B cell (primary cell): ENCODE measurements at regions not wholly inside any gene's neighbourhood (a gene's known extent, or its start where the extent isn't known, plus 50 kb on each side); places are given as distances from the start of the nearest gene placed in this dataset.

ENCODE experiments used
- ATAC-seq: fragments of 200-7000 bp; cut with Tn5 transposase; one replicate; pipeline ENCODE4 v1.10.0; 2021; ENCODE audit warnings: low read depth, mild to moderate bottlenecking, moderate number of reproducible peaks, moderate library complexity
- CTCF ChIA-PET: fragments of 350-600 bp; sonication (Branson Sonifier 250); formaldehyde crosslinking; loops from one replicate; lab custom pipeline; 2021; ENCODE audit warnings: antibody characterized with exemption, inconsistent platforms; lab: Charles Lee
- POLR2A ChIA-PET: fragments of 350-600 bp; sonication (Branson Sonifier 250); formaldehyde crosslinking; loops from one replicate; lab custom pipeline; 2021; ENCODE audit warnings: antibody characterized with exemption; lab: Charles Lee
- DNase-seq: peaks from one replicate; pipeline ENCODE4 v3.0.0; 2013
- H2AFZ ChIP-seq: 2 replicates; pipeline ENCODE4 v1.6.1; 2012; ENCODE audit warnings: mild to moderate bottlenecking, low read depth, low read length; ENCODE audit not compliant: insufficient read depth, poor library complexity, severe bottlenecking
- H3K27ac ChIP-seq, 2 donors: 1 replicate in 1 of 2; 2 replicates in 1 of 2; pipeline ENCODE4 v1.5.1; 2012 to 2013; ENCODE audit warnings: low read length in 2 of 2, mild to moderate bottlenecking in 2 of 2, moderate library complexity in 1 of 2
- H3K27me3 ChIP-seq, 4 experiments: fragments of 200-600 bp in 1 of 4; sonication (generic) in 1 of 4; replicated peaks in 1 of 4; 1 replicate in 2 of 4; 2 replicates in 2 of 4; pipeline versions ENCODE4 v1.6.1 to v1.7.0; 2013 to 2016; ENCODE audit warnings: low read length in 3 of 4, mild to moderate bottlenecking in 2 of 4, mixed read lengths in 1 of 4, moderate library complexity in 1 of 4; ENCODE audit not compliant: insufficient read depth in 4 of 4, control insufficient read depth in 3 of 4; ENCODE audit errors: control extremely low read depth in 1 of 4
- H3K36me3 ChIP-seq, 2 experiments: replicated peaks in 1 of 2; 1 replicate in 1 of 2; 2 replicates in 1 of 2; pipeline versions ENCODE4 v1.6.1 to v1.7.1; 2013; ENCODE audit warnings: low read length in 1 of 2; ENCODE audit not compliant: insufficient read depth in 2 of 2, control insufficient read depth in 1 of 2; ENCODE audit errors: control extremely low read depth in 1 of 2, extremely low read depth in 1 of 2
- H3K4me1 ChIP-seq, 2 donors: fragments of 200-600 bp in 1 of 2; sonication (generic) in 1 of 2; 1 replicate in 1 of 2; 2 replicates in 1 of 2; pipeline versions ENCODE4 v1.5.1 to v1.6.1; 2013 to 2017; ENCODE audit warnings: low read length in 2 of 2; ENCODE audit not compliant: control insufficient read depth in 2 of 2, insufficient read depth in 2 of 2
- H3K4me2 ChIP-seq: replicated peaks from 2 replicates; pipeline ENCODE3; 2012; ENCODE audit warnings: mild to moderate bottlenecking, low read depth, low read length; ENCODE audit not compliant: poor library complexity, severe bottlenecking
- H3K4me3 ChIP-seq, 5 experiments: fragments of 200-600 bp in 1 of 5; sonication (generic) in 1 of 5; 1 replicate in 3 of 5; 2 replicates in 2 of 5; pipeline versions ENCODE4 v1.5.1 to v1.7.0; 2011 to 2016; ENCODE audit warnings: low read length in 4 of 5, mild to moderate bottlenecking in 4 of 5, low read depth in 2 of 5, control low read depth in 1 of 5, moderate library complexity in 1 of 5; ENCODE audit not compliant: insufficient read depth in 1 of 5; ENCODE audit errors: control extremely low read depth in 1 of 5, extremely low read depth in 1 of 5
- H3K79me2 ChIP-seq: fragments of 200-600 bp; sonication (generic); one replicate; pipeline ENCODE4 v1.6.0; 2016; ENCODE audit warnings: low read length; ENCODE audit not compliant: control insufficient read depth, insufficient read depth
- H3K9ac ChIP-seq: fragments of 200-600 bp; sonication (generic); 2 replicates; pipeline ENCODE4 v1.6.1; 2017; ENCODE audit warnings: mild to moderate bottlenecking, low read length, moderate library complexity
- H3K9me3 ChIP-seq, 3 donors: one replicate each; pipeline versions ENCODE4 v1.6.1 to v1.7.1; 2013; ENCODE audit warnings: low read length in 2 of 3; ENCODE audit not compliant: control insufficient read depth in 2 of 3, insufficient read depth in 1 of 3; ENCODE audit errors: control extremely low read depth in 1 of 3
- H4K20me1 ChIP-seq: 2 replicates; pipeline ENCODE4 v1.6.0; 2012; ENCODE audit warnings: mild to moderate bottlenecking, low read length; ENCODE audit not compliant: insufficient read depth, control insufficient read depth, poor library complexity, severe bottlenecking
- H3K27ac Mint-ChIP-seq: one replicate; pipeline ENCODE4 v1.8.0; 2021; ENCODE audit warnings: mixed read lengths
- H3K27me3 Mint-ChIP-seq: one replicate; pipeline ENCODE4 v1.8.0; 2021; ENCODE audit warnings: mixed read lengths
- H3K4me1 Mint-ChIP-seq: one replicate; pipeline ENCODE4 v1.8.0; 2021; ENCODE audit warnings: mixed read lengths
- H3K4me3 Mint-ChIP-seq: one replicate; pipeline ENCODE4 v1.8.0; 2021; ENCODE audit warnings: mixed read lengths
- H3K9me3 Mint-ChIP-seq: one replicate; pipeline ENCODE4 v1.8.0; 2022; ENCODE audit warnings: mixed read lengths; ENCODE audit not compliant: insufficient read depth
- EZH2 ChIP-seq: IDR thresholded peaks from 2 replicates; pipeline ENCODE4 v1.6.1; 2012; ENCODE audit warnings: borderline replicate concordance, low read depth, mild to moderate bottlenecking, moderate library complexity, low read length; ENCODE audit not compliant: insufficient read depth, poor library complexity, severe bottlenecking
- WGBS: methylation state at CpG from one replicate; pipeline ENCODE4 v1.1.5; 2013; ENCODE audit warnings: missing lambda C conversion rate; ENCODE audit not compliant: insufficient coverage; 5-methylcytosine and 5-hydroxymethylcytosine counted together
- intact Hi-C: fragments of 100-400 bp; cut with micrococcal nuclease; formaldehyde crosslinking; loops from one replicate; pipeline ENCODE4 v1.10.0; 2022
- TF ChIP-seq, protein P1 (sequence below): fragments of 200-600 bp; IDR thresholded peaks from one replicate; pipeline ENCODE4 v1.8.0; 2022; ENCODE audit warnings: antibody characterized with exemption, mild to moderate bottlenecking

DNA sequence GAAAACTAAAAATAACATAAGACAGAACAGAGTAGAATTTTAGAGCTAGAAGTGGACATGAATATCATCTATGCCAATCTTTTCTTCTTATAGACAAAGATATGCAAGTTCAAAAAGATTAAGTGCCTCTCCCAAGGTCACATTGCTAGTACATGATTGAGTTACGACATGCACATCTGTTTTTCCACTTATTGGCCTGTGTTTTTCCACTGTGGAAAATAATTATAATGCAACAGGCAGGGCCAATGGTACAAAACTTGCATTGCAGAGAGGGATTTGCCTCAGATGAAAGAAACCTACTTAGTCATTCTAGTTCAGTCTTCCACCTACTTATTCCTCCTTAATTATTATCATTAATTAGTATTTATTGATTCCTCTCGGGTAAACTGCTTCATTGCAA, 407.8 kb upstream of the SGCD start:
- ChIA-PET CTCF (no interaction called here), POLR2A (no interaction called here)
- Mint-ChIP-seq H3K27me3 (no peaks in the 10 kb centered on the region), H3K4me3 (no peak overlapping the region), H3K27ac (no peak overlapping the region), H3K4me1 (no peaks in the 10 kb centered on the region), H3K9me3 (no peaks in the 10 kb centered on the region)
- no peak overlapping the region for H3K4me3 ChIP-seq
- no peaks in the 10 kb centered on the region for H3K79me2 ChIP-seq
- H3K4me1 ChIP-seq, result no peaks in the 10 kb centered on the region
- H3K4me2 ChIP-seq, result no peak overlapping the region
- H2AFZ ChIP-seq, result no peak overlapping the region
- no peaks in the 10 kb centered on the region for H3K36me3 ChIP-seq
- TF ChIP-seq, protein P1, sequence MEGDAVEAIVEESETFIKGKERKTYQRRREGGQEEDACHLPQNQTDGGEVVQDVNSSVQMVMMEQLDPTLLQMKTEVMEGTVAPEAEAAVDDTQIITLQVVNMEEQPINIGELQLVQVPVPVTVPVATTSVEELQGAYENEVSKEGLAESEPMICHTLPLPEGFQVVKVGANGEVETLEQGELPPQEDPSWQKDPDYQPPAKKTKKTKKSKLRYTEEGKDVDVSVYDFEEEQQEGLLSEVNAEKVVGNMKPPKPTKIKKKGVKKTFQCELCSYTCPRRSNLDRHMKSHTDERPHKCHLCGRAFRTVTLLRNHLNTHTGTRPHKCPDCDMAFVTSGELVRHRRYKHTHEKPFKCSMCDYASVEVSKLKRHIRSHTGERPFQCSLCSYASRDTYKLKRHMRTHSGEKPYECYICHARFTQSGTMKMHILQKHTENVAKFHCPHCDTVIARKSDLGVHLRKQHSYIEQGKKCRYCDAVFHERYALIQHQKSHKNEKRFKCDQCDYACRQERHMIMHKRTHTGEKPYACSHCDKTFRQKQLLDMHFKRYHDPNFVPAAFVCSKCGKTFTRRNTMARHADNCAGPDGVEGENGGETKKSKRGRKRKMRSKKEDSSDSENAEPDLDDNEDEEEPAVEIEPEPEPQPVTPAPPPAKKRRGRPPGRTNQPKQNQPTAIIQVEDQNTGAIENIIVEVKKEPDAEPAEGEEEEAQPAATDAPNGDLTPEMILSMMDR, result no peak
- TF ChIP-seq EZH2, result no peak
- H4K20me1 ChIP-seq, result no peaks in the 10 kb centered on the region
- no peak overlapping the region for H3K27ac ChIP-seq
- H3K9me3 ChIP-seq, result no peaks in the 10 kb centered on the region
- ATAC-seq (no peak), DNase-seq (no peak)
- no CpG with 5 or more reads among the region's 2 CpGs for WGBS
- H3K27me3 ChIP-seq, result no peaks in the 10 kb centered on the region
- H3K9ac ChIP-seq, result no peak overlapping the region
- intact Hi-C loops, result no loop called here

DNA sequence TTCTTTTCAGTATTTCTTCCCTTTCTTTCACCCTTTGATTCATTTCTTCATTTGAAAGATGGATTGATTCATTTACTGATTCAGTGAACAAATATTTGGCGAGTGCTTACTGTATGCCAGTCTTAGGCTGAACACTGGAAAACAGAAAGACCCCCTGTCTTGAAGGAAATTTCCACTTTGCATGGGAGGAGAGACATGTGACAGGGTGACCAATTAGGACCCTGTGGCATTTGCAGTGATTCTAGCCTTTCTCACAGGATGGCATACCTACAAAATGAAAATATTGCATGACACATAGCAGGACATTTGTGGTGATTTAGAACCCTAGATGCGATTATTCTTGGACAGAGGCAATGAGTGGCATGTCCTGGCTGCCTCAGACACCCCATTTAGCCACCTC, 407.2 kb upstream of the SGCD start:
- H3K9ac ChIP-seq, result no peak overlapping the region
- POLR2A ChIA-PET, result no interaction called here
- Mint-ChIP-seq H3K4me1 (no peaks in the 10 kb centered on the region), H3K9me3 (no peaks in the 10 kb centered on the region), H3K27ac (no peak overlapping the region), H3K4me3 (no peak overlapping the region), H3K27me3 (no peaks in the 10 kb centered on the region)
- 67% methylated on average over 1 of the region's 2 CpGs for WGBS
- no peak for ATAC-seq
- H3K9me3 ChIP-seq, result no peaks in the 10 kb centered on the region
- no peak overlapping the region for H3K4me3 ChIP-seq
- no peaks in the 10 kb centered on the region for H3K4me1 ChIP-seq
- no peaks in the 10 kb centered on the region for H4K20me1 ChIP-seq
- CTCF ChIA-PET, result no interaction called here
- no peak for DNase-seq
- no peaks in the 10 kb centered on the region for H3K27me3 ChIP-seq
- no peaks in the 10 kb centered on the region for H3K36me3 ChIP-seq
- no peaks in the 10 kb centered on the region for H3K79me2 ChIP-seq
- no peak overlapping the region for H2AFZ ChIP-seq
- intact Hi-C loops, result no loop called here
- H3K4me2 ChIP-seq, result no peak overlapping the region
- TF ChIP-seq, protein P1, result no peak
- TF ChIP-seq EZH2, result no peak
- H3K27ac ChIP-seq, result no peak overlapping the region
